DMS79 (cell line): ENCODE measurements at regions not wholly inside any gene's neighbourhood (a gene's known extent, or its start where the extent isn't known, plus 50 kb on each side); places are given as distances from the start of the nearest gene placed in this dataset.
"Not testable (repeated sequence)": the region's sequence is repeated elsewhere in the genome, so short reads cannot be mapped to it uniquely, and the experiment has no call there.

ENCODE experiments used
- DNase-seq: peaks from one replicate; lab custom pipeline; 2025; lab: John Stamatoyannopoulos, UW

DNA sequence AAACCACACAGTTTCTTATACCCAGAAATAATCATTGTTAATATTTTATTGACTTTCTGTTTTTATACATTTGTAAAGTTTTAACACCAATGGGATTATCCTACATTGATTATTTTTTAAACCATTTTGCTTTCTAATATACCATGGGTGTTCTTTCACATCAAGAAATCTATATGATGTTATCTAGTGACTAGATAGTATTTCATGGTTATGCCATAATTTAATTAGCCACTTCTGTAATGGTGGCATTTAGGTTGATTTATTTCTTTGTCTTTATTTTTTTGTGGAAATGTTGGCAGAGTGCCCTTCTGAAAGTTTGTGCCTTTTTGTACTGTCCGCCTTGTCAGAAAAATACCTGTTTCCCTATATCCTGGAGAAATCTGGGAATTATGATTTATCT lies 193.3 kb downstream of the CEP135 start:
- DNase-seq, result no peak

DNA sequence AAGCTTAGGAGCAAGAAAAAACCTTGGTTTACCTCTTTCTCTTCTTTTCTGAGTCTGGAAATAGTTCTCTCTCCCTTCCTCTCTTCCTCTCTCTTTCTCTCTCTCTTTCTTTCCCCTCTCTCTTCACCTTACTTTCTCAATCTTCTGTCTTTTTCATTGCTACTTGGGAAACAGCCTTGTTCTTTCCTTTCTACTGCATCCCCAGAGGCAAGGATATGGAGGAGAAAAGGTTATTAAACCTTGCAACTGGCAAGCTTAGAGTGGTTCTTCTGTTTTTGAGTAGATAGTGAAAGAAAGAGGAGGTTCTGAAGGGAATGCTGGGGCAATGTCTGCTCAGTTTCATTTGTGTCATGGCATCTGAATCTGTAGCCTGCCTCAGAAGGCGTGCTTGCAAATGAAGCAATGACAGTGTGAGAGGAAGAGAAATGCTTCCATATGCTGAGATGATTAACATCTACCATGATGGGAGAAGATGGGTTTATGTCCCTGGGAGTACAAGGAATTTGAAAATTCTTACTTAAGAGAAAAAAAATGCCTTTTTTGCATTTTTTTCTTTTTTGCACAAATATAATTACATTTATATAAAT lies 190.6 kb downstream of the CEP135 start:
- DNase-seq, result no peak

DNA sequence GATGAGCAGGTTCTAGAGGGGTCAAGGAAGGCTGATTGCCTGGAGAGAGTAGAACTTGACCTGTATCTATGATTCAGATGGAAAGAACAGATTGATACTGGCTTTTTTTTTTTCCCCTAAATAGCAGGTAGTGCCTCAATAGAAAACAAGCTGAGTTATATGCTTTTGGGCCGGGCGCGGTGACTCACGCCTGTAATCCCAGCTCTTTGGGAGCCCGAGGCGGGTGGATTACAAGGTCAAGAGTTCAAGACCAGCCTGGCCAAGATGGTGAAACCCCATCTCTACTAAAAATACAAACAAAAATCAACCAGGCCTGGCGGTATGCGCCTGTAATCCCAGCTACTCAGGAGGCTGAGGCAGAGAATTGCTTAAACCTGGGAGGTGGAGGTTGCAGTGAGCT lies 186.1 kb downstream of the CEP135 start:
- DNase-seq, result not testable (repeated sequence)

DNA sequence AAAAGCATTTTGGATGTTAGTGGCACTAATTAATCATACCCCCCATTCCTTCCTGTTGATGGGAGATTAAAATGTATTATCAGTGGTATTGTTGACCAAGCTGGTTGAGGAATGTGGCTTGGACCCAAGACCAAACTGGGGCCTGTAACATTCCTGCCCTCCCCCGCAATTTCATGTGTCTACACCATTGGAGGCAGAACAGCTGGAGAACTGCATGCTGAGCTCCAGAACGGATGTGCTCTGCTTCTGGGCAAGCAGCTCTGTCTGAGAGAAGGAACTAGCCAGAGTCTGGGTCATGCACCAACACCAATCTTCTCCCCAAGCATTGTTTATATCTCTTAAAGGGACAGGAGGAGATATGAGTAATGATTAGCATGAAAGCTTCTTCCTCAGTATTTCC lies 185.5 kb downstream of the CEP135 start:
- DNase-seq, result no peak

DNA sequence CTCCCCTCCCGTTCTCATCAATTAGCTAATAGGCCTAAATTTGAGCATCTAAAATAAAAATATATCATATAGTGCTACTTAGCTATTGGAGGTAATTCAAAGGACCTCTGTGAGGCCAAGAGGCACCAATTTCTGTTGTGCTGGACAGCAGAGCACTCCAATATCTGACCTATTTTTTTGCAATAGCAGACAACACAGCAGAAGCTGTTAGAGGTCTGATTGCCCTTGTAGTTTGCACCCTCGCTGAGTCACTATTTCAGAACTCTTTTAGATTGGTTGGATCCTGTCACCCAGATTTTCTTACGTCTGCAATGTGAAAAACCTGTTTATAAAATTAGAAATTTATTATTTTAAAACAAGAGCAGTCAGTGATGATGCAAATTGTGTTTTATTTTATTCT lies 184.1 kb downstream of the CEP135 start:
- DNase-seq, result no peak

DNA sequence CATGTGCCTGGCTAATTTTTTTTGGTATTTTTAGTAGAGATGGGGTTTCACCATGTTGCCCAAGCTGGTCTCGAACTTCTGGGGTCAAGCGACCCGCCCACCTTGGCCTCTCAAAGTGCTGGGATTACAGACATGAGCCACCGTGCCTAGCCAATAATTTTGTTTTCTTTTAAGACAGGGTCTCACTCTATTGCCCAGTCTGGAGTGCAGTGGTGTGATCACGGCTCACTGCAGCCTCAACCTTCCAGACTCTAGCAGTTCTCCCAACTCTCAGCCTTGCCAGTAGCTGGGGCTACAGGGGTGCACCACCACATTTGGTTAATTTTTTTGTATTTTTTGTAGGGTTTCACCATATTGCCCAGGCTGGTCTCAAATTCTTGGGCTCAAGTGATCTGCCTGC lies 183.4 kb downstream of the CEP135 start:
- DNase-seq, result not testable (repeated sequence)

DNA sequence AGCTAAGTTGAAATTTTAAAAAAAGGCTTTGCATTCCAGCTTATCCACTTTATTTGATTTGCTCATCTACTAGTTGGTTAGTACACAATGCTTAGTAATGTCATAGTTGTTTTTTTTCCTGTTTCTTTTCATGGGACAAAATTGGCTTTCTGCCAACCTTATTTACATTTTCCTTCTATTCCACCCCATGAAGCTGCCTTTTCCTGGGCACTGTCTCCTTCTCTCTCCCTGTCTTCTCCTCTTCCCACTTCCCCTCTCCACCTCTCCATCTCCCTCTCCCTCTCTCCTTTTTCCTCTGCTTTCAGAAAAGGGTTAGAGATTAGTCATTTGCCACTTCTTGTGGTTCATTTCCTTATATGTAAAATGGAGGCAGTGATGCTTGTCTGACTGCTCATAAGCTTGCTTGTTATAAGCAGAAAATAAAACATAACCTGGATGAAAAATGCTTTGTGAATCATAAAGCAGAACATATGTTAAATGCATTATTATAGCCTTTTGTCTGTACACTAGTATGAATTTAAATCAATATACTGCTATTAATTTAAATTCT lies 181.9 kb downstream of the CEP135 start:
- no peak for DNase-seq

DNA sequence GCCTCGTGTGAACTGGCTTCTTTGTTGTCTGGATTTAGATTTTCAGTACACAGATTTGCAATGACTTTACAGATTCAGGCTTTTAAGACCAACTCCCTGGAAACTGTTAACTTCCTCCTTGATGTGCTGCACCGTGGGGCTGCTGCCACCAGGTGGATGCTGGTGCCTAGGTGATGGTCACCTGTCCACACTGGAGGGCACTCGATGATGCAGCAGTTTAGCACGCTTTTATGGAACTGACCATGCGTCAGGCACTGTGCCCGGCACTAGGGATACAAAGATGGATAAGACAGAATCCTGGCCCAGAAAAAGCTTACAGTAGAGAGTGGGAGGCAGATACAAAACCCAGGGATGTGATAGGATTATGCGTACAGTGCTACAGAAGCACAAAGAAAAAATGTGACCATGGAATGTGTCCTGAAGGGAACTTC lies 180.7 kb downstream of the CEP135 start:
- no peak for DNase-seq

DNA sequence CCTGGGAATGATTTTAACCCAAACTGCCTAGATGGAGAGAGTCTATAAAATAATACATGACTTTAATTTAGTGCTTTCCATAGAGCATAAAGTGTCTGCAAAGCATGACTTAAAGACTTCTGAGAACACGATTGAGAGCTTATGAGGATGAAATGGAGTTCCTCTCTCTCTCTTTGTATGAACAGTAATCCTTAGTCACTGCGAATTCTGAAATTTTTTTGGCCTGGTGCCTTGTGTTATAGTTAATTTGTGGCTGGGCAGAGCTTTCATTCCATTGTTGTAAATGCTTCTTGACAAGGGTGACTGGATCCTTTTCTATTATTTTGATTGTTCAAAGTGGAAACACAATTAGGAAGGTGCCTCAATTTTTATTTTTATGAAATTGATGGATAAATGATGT lies 179.5 kb downstream of the CEP135 start:
- no peak for DNase-seq

DNA sequence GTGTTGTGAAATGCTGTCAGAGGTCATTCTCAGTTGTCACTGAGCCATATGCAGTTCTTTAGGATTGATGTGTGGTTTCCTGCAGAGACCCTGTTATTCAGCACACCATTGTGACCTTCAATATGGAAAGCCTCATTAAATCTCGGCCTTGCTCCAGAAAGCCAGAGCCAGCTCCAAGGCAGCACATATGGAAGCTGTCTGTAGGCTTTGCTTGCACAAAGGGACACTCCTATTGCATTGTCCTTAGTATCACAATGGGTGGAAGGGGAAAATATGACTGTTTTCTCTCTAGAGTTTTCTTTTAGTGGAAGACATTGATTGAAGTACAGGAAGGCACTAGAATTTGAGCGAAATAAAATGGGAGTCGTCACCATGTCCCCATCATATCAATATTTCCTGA lies 179.0 kb downstream of the CEP135 start:
- no peak for DNase-seq

DNA sequence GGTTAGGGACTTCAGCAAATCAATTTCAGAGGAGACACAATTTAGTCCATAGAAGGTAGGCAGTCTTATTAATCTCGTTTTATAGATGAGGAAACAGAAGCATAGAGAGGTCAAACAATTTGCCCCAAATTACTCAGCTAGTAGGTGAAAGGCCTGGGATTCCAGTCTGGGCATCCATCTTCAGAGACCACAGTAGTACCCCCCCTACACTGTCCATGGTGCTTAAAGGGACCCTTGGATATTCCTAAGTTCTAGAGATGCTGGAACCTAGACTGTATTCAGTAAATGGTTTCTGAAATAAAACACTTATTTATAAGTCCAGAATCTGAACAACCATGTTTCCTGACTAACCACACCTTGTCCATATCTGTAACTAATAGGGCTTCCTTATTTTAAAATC lies 174.8 kb downstream of the CEP135 start:
- DNase-seq, result no peak

DNA sequence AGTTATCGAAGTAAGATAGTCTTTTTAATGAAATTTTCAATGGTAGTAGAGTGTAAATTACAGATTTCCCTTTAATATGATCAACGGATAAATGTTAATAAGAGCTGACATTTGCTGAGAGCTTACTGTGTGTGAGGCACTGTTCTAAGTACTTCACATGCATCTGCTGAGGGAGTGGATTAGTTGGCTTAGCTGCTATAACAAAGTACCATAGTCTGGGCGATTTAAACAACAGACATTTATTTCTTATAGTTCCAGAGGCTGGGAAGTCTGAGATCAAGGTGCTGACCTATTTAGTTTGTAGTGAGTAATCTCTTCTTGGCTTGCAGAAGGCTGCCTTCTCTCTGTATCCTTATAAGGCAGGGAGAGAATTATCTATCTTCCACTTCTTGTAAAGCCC lies 174.3 kb downstream of the CEP135 start:
- DNase-seq, result no peak

DNA sequence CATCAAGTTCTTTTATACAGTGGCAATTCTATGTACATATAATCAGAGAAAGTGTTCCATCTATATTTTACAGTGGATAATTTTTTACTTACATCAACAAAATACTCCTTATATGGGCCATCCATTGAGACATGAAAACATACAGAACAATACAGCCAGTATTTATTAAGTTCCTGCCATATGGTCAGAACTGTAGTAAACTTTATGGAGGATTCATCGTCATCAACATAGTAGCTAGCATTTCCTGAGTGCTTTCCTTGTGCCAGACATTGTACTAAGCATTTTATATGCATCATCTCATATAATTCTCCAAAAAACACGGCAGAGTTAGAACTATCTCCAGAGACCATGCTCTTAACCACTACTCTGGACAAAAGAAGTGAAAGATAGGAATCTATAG lies 170.1 kb downstream of the CEP135 start:
- DNase-seq, result no peak

DNA sequence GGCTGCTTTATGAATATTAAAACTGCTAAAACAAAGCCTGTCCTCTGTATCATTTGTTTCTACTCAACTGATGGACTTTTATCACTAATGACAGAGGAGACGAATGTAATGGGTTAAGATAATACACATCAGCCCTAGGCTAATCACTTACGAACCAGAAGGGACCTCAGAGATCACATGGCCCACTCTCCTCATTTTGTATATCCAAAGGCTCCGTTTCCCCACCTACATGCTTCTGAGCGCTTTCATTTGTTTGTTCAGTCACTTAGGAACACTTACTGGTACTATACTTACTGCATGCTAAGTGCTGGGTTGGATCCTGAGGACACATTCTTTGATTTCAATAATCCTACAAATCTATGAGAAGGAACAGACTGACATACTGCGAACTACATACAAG lies 169.3 kb downstream of the CEP135 start:
- DNase-seq, result no peak

DNA sequence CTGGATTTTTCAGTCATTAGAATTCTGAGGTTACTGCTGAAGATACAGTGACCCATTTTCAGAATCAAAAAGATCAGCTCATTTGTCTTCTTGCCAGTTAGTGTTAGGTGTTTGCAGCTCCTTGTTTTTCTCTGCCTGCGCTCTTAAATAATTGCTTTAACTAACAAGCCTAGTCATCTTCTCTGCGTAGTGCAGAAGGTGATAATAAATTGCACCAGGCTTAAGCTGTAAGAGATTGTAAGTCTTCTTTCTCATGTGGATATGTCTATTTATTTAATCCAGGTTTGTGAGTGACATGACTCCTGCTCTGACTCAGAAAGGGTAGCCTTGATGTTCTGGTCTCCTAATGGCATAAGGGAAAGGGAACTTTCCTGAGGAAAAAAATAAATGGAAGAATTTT lies 167.2 kb downstream of the CEP135 start:
- DNase-seq, result no peak

DNA sequence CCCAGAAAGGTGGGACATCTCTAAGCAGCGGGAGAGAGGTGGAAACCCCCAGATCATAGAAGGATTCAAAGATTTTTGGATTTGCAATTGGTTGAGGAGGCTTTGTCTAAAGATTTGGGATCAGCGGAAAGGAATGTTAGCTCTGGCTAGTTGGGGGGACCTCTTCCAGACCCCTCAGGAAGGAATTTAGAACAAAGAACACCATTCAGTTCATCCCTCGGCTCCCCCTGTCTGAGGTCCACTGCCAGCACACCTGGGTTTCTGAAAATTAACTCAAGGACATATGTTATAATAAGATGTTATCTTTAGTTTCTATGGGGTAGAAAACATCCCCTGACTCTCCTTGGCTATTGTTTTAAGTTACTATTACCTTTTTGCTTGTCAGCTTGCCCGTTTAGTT lies 163.6 kb downstream of the CEP135 start:
- DNase-seq, result no peak

DNA sequence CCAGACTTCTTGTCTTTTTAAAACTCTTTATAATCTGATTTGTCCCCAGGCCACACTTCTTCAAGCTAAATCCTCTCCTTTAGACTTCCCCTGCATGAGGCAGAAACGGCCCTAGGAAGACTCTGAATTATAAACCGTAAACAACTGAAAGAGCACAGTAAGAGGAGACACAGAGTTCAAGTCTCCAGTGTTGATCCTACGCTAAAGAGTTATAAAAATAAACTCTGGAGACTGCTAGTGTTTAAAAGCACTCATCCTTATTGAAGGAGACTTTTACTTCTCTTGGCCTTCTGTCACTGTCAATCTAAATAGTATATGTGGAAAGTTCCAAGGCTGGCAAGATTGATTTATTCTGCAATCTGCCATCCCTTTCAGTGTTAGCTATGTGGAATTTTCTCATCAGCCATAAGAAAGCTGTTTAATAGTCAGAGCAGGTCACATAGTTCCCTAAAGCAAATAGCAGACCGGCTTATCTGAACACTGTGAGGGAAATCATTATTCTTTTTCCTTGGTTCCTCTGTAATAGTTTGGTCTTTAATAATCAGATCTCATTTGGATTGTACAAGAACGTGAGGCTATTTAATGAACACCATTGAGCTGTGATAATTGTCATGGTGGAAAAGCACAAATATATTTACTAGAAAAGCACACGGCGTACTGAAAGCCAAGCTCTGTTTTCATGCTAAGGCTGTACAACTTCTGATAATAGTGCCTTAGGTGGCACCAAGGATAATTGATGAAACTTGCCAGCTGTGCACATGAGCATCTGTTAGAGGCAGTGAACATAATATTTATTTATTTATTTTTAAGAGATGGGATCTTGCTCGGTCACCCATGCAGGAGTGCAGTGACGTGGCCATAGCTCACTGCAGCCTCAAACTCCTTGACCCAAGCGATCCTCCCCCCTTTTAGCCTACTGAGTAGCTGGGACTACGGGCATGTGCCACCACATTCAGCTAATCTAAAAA lies 157.7 kb downstream of the CEP135 start:
- no peak for DNase-seq

DNA sequence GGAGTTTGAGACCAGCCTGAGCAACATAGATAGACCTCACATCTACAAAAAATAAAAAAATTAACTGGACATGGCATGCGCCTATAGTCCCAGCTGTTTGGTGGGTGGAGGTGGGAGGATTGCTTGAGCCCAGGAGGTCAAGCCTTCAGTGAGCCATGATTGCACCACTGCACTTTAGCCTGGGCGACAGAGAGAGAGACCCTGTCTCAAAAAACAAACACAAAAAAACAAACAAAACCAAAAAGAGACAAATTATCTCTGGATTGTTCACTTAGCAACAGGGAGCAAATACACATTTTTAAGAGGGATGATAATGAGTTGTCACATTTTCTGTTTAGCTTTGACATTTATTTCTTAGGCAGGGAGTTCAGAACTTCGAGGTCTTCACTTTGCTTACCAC lies 155.4 kb downstream of the CEP135 start:
- DNase-seq, result no peak

DNA sequence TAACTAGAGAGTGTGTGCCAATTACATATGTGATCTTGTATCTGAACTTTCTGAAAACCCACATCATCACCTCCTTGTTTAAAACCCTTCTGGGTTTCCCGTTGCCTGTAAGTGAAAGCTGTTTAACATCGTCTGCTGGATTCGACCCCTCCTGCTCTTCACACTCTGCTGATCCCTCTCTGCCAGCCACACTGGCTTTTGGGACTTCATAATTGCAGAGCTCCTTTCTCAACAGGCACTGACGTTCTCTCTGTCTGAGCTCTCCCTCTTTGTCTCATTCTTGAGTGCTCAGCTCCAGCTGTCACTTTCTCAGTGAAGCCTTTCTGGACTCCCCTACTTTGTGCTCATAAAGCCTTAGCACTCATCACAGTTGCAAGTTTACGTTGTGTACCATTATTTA lies 153.9 kb downstream of the CEP135 start:
- no peak for DNase-seq

DNA sequence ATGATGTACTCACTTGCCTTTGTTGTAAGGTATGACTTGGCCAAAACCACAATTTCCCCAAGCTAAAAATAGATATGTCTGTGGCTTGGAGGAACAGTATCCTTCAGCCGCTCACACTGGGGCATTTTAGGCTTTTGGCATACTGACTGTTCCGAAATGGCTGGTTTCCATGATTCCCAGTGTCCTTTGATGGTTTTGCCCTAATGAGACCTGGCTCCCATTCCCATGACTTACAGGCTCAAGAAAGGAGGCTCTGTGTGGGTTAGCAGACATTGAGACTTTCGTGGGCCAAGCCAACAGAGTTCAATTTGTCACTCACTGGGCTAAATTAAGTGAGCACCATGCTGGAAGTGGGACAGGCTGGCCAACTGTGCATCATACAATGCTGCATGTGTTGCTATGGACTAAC lies 150.6 kb downstream of the CEP135 start:
- DNase-seq, result no peak

DNA sequence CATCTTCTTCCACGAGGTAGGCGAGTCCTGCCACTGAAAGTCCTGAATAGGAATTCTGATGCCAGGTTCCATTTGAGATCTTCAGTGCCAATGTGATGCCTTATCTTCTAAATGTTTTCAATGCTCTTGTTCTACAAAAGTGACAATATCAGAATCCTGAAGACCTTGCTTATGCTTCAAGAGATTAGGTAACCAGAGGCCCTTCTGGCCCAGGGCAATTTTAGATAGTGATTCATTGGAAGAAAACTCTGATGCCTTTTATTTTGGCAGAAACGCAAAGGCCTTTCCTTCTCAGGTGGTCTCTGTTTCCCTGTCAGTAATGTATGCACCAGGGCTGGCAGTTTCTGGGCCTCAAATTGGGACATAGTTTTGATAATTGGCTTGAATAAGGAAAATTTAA lies 144.8 kb downstream of the CEP135 start:
- DNase-seq, result no peak

DNA sequence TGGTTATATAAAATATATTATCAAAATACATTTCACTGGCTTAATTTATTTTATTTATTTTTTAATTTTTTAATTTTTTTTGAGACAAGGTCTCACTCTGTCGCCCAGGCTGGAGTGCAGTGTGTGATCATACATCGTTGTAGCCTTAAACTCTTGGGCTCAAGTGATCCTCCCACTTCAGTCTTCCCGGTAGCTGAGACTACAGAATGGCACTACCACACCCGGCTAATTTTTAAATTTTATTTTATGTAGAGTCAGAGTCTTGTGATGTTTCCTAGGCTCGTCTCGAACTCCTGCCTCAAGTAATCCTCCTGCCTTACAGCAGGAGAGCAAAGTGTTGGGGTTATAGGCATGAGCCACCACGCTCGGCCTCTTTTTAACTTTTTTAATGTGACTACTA lies 143.8 kb downstream of the CEP135 start:
- DNase-seq, result no peak

DNA sequence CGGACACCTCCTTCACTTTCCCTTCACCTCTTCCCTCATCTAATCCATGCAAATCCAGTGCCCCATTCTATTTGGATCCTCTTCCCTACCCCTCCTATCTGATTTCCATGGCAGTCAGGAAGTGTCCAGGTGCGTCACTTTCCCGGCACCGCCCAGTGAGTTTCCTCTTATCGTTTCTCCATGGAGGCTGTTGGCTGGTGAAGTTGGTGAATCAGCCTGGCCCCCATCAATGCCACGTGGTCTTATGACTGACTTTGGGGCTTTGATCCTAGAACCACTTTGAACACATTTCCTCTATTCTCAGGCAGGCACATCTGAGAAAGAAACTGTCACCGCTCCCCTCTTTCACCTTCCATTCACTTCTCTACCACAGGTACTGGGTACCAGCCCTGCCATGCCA lies 137.8 kb downstream of the CEP135 start:
- DNase-seq, result no peak
